DOHH2 (cell line): ENCODE measurements at regions not wholly inside any gene's neighbourhood (a gene's known extent, or its start where the extent isn't known, plus 50 kb on each side); places are given as distances from the start of the nearest gene placed in this dataset.

Experiments used
- CTCF ChIP-seq: fragments of 200-600 bp; sonication (generic); IDR thresholded peaks from one replicate; pipeline ENCODE4 v1.5.1; 2014; ENCODE audit warnings: antibody characterized with exemption, mild to moderate bottlenecking, low read depth, low read length; ENCODE audit not compliant: poor library complexity, severe bottlenecking
- EZH2phosphoT487 ChIP-seq: fragments of 200-600 bp; sonication (generic); IDR thresholded peaks from 2 replicates; pipeline ENCODE4 v1.6.1; 2017; ENCODE audit warnings: borderline replicate concordance, mild to moderate bottlenecking, antibody characterized with exemption, low read length, moderate library complexity, mixed read lengths

GRCh38 chr13:29959086-29959485 lies 108.7 kb upstream of the UBL3 start:
- TF ChIP-seq CTCF (no peak), EZH2phosphoT487 (no peak)
